Large intestine (tissue), 3 donors: ENCODE measurements at regions not wholly inside any gene's neighbourhood (a gene's known extent, or its start where the extent isn't known, plus 50 kb on each side); places are given as distances from the start of the nearest gene placed in this dataset.

Experiments
- DNase-seq, 2 donors: peaks; one replicate each; pipeline versions ENCODE4 v3.0.0 to v3.0.0-alpha.2; 2013
- H3K27ac ChIP-seq: one replicate; pipeline ENCODE4 v1.5.1; 2013; ENCODE audit warnings: low read length
- H3K27me3 ChIP-seq: 2 replicates; pipeline ENCODE4 v1.6.1; 2013; ENCODE audit warnings: low read length; ENCODE audit not compliant: control insufficient read depth, insufficient read depth
- H3K36me3 ChIP-seq: 2 replicates; pipeline ENCODE4 v1.6.1; 2013; ENCODE audit warnings: low read length; ENCODE audit not compliant: control insufficient read depth, insufficient read depth
- H3K4me1 ChIP-seq: one replicate; pipeline ENCODE4 v1.6.1; 2013; ENCODE audit warnings: low read length; ENCODE audit not compliant: control insufficient read depth, insufficient read depth
- H3K4me3 ChIP-seq: one replicate; pipeline ENCODE4 v1.5.1; 2013; ENCODE audit warnings: low read length
- H3K9me3 ChIP-seq: one replicate; pipeline ENCODE4 v1.6.1; 2013; ENCODE audit warnings: mild to moderate bottlenecking, low read depth, low read length, moderate library complexity; ENCODE audit not compliant: control insufficient read depth
- WGBS: methylation state at CpG from one replicate; pipeline ENCODE4 v1.1.5; 2013; ENCODE audit warnings: low lambda C conversion rate; ENCODE audit not compliant: insufficient coverage; 5-methylcytosine and 5-hydroxymethylcytosine counted together

DNA sequence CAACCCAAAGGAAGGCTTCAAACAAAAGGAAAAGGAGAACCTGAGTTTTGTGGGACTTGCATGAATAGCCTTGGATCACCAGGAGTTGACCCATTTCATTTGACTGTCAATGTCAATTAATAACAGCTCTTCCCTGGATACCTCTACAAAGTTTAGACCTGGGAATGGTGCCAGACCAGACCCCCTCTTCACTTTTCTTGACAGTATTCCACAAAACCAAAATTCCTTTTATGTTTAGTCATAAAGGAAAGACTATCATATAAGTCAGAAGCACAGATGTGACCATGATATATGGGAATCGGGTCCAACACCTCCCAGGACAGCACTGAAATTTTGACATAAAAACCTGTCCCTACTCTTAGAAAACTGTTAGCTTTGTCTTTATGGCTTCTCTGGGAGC lies 191.8 kb downstream of the LYPLAL1 start:
- no peaks in the 10 kb centered on the region for H3K4me1 ChIP-seq
- no peak overlapping the region for H3K27ac ChIP-seq
- no peak for DNase-seq
- H3K36me3 ChIP-seq: no peaks in the 10 kb centered on the region
- H3K9me3 ChIP-seq: no peaks in the 10 kb centered on the region
- WGBS: no CpG with 5 or more reads among the region's 1 CpG
- H3K27me3 ChIP-seq: no peaks in the 10 kb centered on the region
- H3K4me3 ChIP-seq: no peak overlapping the region

DNA sequence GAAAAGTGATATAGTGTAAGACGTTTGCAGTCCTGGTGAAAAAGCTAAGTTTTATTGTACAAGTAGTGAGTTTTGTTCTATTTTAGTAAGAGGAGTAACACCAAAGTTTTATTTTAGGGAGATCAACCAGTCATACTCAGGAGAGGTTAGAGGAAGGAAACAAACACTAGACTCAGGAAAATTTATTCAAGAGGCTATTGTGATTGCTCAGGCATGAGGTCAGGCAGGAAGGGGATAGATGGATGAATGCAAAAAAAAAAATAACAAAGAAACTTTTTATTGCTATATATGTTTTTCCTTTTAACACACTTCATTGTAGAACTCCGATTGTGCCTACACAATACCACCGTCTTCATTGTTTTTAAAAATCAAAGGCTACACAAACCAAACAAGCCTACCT lies 189.0 kb downstream of the LYPLAL1 start:
- Histone ChIP-seq H3K27me3 (no peaks in the 10 kb centered on the region), H3K4me3 (no peak overlapping the region), H3K36me3 (no peaks in the 10 kb centered on the region), H3K9me3 (no peaks in the 10 kb centered on the region), H3K4me1 (no peaks in the 10 kb centered on the region), H3K27ac (no peak overlapping the region)
- no peak for DNase-seq
- WGBS: 88% methylated on average over 3 of the region's 3 CpGs

DNA sequence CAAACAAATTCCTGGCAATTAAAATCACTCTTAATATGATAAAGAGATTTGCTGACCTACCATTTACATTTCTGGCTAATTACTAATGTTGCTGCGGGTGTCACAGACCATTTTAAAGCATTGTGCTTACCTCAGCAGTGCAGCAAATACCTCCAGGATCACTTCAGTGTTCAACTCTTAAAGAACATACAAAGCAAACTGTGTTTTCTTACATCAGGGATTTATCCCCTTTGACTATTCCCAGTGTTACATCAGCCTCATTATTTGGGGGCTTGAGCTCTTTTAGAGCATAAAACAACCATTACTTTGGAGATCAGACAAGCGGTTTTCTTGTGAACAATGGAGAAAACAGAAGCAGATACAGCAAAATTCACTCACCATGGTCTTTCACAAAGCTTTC lies 185.4 kb downstream of the LYPLAL1 start:
- no peaks in the 10 kb centered on the region for H3K9me3 ChIP-seq
- H3K27ac ChIP-seq: no peak overlapping the region
- DNase-seq: no peak
- no peaks in the 10 kb centered on the region for H3K36me3 ChIP-seq
- 100% methylated on average over 1 of the region's 2 CpGs for WGBS
- H3K27me3 ChIP-seq: no peaks in the 10 kb centered on the region
- no peak overlapping the region for H3K4me3 ChIP-seq
- H3K4me1 ChIP-seq: no peaks in the 10 kb centered on the region

DNA sequence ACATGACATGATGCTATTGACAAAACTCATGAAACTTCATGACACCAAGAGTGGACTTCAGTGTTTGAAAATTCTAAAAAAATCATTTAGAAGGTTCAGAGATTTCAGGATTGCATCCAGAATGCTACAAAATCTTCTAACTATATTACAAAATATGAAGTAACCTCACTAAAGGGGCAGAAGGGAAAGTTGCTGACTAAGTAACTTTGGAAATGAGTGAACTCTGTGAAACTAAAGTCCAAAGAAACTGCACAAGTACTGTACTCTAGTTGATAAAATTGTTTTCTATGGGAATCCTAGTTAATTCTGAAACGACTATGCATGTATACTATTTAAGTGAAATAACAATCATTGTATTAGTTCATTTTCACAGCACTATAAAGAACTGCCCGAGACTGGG lies 184.4 kb downstream of the LYPLAL1 start:
- 100% methylated on average over 1 of the region's 2 CpGs for WGBS
- Histone ChIP-seq H3K36me3 (no peaks in the 10 kb centered on the region), H3K27me3 (no peaks in the 10 kb centered on the region), H3K27ac (no peak overlapping the region), H3K4me1 (no peaks in the 10 kb centered on the region), H3K9me3 (no peaks in the 10 kb centered on the region), H3K4me3 (no peak overlapping the region)
- no peak for DNase-seq

DNA sequence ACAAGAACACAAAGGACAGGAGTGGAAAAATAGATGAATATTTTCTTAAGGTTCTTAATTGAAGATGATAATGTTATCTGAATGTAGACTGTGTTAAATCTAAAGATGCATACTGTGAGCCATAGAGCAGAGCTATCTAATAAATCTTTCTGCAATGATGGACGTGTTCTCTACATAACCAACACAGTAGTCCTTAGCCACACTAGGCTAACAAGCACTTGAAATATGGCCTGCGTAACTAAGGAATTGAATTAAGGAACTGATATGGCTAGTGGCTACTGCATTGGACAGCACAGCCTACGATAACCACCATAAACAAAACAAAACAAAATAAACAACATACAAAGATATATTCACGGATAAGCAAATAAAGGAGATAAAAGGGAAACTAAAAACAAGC lies 181.3 kb downstream of the LYPLAL1 start:
- Histone ChIP-seq H3K9me3 (no peaks in the 10 kb centered on the region), H3K27me3 (no peaks in the 10 kb centered on the region), H3K27ac (no peak overlapping the region), H3K4me3 (no peak overlapping the region), H3K4me1 (no peaks in the 10 kb centered on the region), H3K36me3 (no peaks in the 10 kb centered on the region)
- WGBS: 75% methylated on average over 1 of the region's 4 CpGs
- DNase-seq: no peak

DNA sequence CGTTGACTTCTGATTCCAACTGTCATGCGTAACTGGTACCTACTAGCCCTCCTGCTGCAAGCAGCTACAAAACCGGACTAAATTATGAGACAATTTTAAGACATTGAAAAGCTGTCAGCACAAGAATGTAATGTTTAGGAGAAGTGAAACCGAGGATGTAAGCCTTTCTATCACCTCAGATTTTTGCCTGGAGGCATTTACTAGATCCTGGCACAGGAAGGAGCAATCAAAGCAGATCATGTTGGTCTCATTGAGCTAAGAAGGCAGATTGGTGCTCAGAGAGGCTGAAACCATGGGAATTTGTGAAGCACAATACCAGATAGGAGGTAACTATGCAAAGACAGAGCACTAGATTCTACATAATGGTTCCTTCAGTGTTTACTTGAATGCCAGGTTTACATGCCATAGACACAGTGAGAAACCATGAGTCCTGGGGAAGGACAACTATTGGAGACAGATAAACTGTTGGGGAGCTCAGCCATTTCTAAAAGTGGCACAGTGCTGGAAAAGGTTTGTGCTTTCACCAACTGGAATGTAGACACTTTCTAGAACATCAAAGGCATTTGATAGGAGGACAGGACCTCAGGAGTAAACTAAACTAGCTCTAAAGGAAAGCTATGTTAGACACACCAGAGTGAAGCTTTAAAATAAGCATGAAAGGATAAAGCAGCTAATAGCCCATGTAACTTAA lies 179.4 kb downstream of the LYPLAL1 start:
- Histone ChIP-seq H3K27me3 (no peaks in the 10 kb centered on the region), H3K27ac (no peak overlapping the region), H3K9me3 (no peaks in the 10 kb centered on the region), H3K36me3 (no peaks in the 10 kb centered on the region), H3K4me3 (no peak overlapping the region), H3K4me1 (no peaks in the 10 kb centered on the region)
- no CpG with 5 or more reads among the region's 4 CpGs for WGBS
- no peak for DNase-seq

DNA sequence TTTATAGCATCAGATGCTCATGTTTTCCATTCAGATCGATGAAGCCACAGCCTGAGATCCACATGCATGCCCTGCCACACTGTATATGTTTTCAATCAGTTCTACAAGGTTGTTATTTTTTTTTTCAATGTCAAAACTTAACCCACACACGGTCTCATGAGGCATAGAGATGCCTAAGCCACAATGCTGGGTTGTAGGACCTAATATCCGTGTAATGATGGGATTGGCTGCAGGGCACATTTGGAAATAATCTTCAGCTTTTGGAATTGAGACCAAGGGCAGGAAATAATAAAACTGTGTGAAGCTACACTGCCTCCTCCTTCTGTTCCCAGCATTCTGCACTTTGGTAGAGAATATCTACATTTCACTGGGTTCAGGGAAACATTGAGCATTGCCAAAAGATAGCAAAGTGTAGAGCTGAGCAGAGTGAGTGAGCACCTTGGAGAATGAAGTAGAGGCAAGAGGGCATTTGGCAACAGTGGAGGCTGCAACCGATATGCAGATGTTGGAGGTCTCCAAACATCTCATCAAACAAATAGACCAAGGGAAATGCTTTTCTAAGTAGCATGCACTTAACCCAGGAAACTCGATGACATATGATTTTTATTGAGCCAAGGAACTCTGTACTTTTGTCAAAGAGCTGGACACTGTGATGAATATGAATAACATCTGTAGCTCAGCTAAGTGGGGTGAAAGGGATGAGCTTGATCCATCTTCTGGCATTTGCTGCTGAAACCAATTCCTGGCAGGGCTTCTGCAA lies 176.7 kb downstream of the LYPLAL1 start:
- H3K4me1 ChIP-seq: no peaks in the 10 kb centered on the region
- no peaks in the 10 kb centered on the region for H3K36me3 ChIP-seq
- no peak for DNase-seq
- H3K27ac ChIP-seq: no peak overlapping the region
- no peaks in the 10 kb centered on the region for H3K27me3 ChIP-seq
- H3K4me3 ChIP-seq: no peak overlapping the region
- 80% methylated on average over 1 of the region's 5 CpGs for WGBS
- H3K9me3 ChIP-seq: peaks cover 5% of the 10 kb centered on the region

DNA sequence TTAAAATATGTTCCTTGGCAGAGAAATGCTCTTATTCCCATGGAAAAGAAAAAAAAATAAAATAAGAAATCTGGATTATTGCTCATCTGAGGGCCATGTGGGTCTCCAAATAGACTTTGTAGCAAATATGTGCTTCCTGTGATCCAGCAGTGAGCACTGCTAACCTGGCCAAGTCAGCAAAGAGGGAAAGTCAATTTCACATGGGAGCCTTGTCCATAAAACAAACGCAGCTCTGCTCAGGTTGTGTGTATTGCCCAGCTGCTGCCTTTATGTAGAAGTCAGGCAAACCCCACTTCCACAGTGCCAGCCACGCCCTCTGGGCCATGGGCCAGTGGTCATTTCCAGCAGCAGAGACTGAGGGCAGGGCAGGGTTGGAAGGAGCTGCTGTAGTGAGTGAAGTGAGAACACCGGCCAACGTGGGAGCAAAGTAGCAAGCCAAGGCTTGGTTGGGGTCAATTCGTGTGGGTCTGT lies 174.3 kb downstream of the LYPLAL1 start:
- no peaks in the 10 kb centered on the region for H3K27me3 ChIP-seq
- H3K36me3 ChIP-seq: no peaks in the 10 kb centered on the region
- peaks cover 5% of the 10 kb centered on the region for H3K9me3 ChIP-seq
- no peak for DNase-seq
- no peak overlapping the region for H3K4me3 ChIP-seq
- no peak overlapping the region for H3K27ac ChIP-seq
- no CpG with 5 or more reads among the region's 5 CpGs for WGBS
- no peaks in the 10 kb centered on the region for H3K4me1 ChIP-seq

DNA sequence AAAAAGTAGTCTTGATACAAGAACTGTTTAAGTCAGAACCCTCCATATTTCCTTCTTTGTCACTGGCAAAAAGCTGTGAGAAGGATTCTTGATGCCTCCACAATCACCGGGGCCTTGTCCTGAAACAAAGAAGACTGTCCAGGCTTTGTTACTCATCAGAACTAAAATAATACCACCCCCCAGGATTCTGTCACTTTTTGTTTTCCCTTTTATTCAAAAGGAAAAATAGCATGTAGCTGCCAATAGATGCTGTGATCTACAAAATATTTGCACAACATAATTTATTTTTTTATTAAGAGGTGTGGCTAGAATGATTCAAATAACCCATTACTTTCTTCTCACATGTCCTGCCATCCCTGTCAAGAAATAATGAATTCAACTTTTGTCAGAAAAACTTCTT lies 173.7 kb downstream of the LYPLAL1 start:
- WGBS: no CpG with 5 or more reads among the region's 1 CpG
- Histone ChIP-seq H3K9me3 (peaks cover 5% of the 10 kb centered on the region), H3K4me1 (no peaks in the 10 kb centered on the region), H3K36me3 (no peaks in the 10 kb centered on the region), H3K27ac (no peak overlapping the region), H3K27me3 (no peaks in the 10 kb centered on the region), H3K4me3 (no peak overlapping the region)
- no peak for DNase-seq

DNA sequence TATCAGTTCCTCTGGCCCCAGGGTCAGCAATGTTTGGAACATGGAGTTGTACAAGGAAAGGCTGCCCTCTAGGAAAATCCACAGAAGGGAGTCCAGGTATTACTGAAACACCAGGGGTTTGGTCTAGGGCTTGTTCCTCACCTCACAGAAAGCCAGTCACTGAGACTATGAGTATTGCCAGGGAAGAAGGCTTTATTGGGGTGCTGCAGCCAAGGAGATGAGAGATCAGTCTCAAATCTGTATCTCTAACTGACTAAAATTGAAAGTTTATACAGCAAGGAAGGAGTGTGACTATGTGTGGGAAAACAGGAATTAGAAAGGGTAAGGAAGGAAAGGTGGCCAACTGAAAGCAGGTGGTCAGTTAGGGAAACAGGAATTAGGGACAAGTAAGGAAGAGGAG lies 172.3 kb downstream of the LYPLAL1 start:
- Histone ChIP-seq H3K27ac (no peak overlapping the region), H3K27me3 (no peaks in the 10 kb centered on the region), H3K36me3 (no peaks in the 10 kb centered on the region), H3K4me3 (no peak overlapping the region), H3K4me1 (no peaks in the 10 kb centered on the region), H3K9me3 (peaks cover 5% of the 10 kb centered on the region)
- no peak for DNase-seq

DNA sequence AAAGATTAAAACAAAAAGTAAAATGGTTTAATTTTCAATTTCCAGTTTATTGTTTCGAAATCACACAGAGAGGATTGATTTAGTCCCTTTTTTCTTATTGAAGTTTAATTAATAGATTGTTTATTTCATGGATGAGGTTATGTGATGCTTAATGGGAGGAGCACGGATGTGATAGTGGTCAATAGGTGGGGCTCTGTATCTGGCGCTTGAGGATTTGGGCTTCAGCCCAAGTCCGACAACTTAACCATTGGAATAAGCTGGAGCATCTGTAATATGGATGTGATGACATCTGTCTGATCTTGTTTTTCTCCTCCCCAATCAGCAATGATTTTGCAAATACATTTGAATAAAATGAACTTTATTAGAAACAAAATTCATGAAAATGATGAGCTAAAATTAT lies 169.2 kb downstream of the LYPLAL1 start:
- DNase-seq: no peak
- H3K4me1 ChIP-seq: no peaks in the 10 kb centered on the region
- 100% methylated on average over 1 of the region's 4 CpGs for WGBS

More for the DNA sequence above, 169.2 kb downstream of the LYPLAL1 start:
- Histone ChIP-seq H3K9me3 (peaks cover 5% of the 10 kb centered on the region), H3K27me3 (no peaks in the 10 kb centered on the region), H3K27ac (no peak overlapping the region), H3K4me3 (no peak overlapping the region), H3K36me3 (no peaks in the 10 kb centered on the region)
